Left renal pelvis (tissue), 4 donors: ENCODE measurements at regions not wholly inside any gene's neighbourhood (a gene's known extent, or its start where the extent isn't known, plus 50 kb on each side); places are given as distances from the start of the nearest gene placed in this dataset.

ENCODE experiments used
- DNase-seq, 4 donors: peaks; one replicate each; pipeline ENCODE4 v3.0.0-alpha.2; 2013; ENCODE audit warnings: low read depth in 4 of 4, low spot score in 3 of 4

DNA sequence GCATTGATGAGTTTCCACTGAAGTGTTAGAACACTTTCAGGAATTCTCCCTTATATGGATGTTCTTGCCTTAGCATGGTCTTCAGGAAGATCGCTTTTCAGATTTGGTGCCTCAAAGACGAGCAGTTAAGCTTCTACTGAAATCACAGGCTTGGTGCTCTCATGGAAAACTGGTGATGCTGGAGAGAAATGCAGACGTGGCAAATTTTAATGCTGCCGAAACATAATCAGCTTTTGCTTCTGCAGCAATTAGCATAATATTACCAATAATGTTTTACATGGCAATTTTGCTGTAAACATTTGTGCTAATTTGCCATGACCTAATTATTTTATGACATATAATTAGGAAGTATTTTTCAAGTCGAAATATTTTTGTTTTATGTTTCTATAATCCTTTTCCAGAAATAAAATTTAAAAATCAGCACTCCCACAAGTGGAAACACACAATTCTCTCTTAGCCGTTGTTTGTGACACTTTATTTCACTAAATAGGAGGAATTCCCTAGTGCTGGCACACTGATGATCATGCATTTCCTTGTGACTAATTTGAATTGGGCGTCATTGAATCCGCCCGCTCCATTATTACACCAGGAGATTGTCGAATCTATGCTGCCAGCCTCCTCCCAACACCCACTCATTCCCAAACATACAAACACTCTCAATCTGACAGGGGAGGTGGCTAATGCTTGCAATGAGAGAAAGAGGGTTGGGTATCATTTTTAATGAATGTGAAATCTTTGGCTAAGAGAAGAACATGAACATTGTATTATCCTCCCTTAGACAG is 506.8 kb upstream of the PPP2R3A start:
- no peak for DNase-seq

DNA sequence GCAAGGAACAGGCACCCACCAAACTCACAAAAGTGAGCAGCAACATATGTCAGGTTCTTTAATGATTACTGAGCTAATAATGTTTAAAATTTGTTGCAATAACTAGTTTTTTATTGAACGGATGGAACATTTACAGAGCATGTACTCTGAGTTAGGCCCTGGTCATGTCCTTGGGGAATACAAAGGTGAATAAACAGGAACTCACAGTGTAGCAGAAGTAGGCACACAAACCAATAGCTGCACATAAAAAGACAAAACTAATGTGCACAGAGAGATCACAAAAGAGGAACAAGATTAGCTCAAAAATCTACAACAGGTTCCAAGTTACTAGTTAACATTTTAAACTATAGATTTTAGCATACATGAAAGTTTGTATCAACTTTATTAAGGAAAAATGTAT is 505.3 kb upstream of the PPP2R3A start:
- DNase-seq, result no peak

GRCh38 chr3:135471911-135472310 is 493.6 kb upstream of the PPP2R3A start:
- no peak for DNase-seq

DNA sequence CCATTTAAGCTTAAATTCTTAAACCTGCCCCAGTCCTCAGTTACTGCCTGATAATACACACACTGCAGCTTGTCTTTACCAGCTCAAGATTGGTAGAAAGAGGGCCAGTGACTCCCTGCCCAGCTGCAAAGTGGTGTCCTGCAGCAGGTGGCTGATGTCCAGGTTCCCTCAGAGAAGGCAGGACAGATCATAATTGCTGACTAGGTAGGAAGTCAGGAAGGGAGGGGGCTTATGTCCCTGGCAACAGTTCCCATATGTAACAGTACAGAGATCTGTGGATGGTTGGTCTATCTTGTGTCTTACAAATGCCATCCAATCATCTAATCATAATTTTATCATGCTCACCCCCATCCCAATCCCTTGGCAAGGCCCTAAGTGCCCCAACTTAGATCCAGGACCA is 492.1 kb upstream of the PPP2R3A start:
- no peak for DNase-seq

DNA sequence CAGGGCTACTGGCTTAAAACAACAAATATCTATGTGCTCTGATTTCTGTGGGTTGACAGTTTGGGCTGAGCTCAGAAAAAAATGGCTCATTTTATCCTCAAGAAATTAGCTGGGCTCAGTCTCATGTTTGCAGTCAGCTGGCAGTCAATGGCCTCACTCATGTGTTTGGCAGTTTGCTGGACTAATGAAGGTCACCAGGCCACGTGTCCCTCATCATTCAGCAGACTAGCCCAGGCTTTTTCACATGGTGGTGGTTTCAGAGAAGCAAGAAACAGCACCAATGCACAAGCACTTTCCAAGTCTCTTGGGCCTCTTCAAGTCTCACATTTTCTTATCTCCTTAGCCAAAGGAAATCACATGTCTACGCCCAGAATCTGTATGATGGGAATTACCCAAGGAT is 478.3 kb upstream of the PPP2R3A start:
- DNase-seq, result no peak

DNA sequence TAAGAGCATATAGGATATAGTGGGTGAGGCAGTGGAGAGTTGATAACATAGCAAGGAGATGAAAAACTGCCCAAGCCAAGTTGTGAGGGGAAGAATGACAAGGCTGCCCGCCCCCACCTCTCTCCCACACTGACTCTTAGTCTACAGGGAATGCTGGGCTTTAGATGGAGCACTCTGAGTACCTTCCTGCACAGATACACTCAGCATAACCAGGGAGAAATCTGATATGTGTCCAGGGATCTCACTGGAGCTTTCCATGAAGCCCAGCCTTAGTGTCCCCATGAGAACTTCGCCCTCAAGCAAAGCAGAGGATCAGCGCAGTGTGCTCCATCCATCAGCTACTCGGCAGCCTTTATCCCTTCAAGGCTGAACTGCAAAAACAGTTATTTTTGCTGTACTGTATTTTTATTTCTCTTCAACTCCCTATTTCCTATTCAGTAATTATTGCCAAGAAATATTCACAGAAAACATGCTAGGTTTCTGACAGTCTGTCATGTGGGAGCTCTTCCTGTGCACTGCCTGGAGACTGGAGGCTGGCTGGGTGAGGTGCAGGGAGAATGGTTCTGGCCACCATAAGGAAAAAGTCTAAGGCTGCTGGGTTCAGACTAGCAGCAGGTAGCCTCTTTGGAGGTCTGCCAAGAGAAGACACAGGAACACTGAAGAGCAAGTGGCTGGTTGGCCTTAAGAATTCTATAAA is 475.2 kb upstream of the PPP2R3A start:
- DNase-seq, result no peak

- DNase-seq, result no peak
These were observed 473.9 kb upstream of the PPP2R3A start for GRCh38 chr3:135491491-135492205.

GRCh38 chr3:135495891-135496290 is 469.6 kb upstream of the PPP2R3A start:
- no peak for DNase-seq

GRCh38 chr3:135497979-135498378 is 467.5 kb upstream of the PPP2R3A start:
- no peak for DNase-seq

GRCh38 chr3:135499426-135499825 is 466.1 kb upstream of the PPP2R3A start:
- DNase-seq, result no peak

DNA sequence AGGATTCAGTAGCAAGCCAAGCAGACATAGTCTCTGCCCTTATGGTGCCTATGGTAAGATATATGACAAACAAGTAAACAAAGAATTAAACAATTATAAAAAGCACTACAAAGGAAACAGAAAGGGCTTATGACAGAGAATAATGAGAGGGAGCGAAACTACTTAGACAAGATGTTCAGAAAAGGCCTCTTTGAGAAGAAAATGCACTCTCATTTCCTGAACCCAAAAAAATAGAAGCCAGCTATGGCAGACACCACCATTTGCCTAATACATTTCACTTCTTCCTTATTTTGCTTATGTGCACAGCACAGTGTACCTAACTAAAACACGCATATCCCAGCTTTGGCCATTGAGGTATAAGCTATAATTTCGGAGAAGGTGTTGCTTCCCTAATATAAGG is 465.5 kb upstream of the PPP2R3A start:
- no peak for DNase-seq

DNA sequence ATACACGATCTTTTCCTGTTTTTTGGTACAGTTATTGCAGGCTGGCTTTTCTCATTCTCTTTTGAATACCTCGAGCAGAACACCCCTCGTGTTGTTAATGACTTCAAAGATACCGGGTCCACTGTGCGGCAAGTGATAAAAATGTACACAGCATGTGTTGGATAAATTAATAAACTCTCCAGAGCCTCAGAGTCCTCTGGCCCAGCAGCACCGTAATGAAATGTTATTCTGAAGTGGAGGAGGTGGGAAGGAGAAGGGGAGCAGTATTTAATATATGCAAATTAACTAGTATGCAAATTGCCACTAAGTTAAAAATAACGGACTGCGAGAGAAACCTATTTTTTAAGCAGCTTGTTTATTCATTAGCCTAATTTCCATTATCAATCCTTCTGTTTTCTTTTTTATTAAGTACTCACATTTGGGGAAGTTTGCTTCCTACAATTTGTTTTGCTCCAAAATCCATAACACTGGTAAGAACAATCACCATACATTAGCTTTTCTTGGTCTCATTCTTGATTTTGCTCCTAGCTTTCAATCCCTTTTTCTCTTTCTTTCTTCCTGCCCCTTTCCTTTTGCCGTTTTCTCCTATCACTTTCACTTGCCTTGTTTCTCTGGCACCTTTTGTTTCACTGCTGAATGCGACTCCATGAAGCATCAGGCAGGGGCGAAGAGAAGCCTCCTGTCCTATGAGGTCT is 462.3 kb upstream of the PPP2R3A start:
- no peak for DNase-seq

DNA sequence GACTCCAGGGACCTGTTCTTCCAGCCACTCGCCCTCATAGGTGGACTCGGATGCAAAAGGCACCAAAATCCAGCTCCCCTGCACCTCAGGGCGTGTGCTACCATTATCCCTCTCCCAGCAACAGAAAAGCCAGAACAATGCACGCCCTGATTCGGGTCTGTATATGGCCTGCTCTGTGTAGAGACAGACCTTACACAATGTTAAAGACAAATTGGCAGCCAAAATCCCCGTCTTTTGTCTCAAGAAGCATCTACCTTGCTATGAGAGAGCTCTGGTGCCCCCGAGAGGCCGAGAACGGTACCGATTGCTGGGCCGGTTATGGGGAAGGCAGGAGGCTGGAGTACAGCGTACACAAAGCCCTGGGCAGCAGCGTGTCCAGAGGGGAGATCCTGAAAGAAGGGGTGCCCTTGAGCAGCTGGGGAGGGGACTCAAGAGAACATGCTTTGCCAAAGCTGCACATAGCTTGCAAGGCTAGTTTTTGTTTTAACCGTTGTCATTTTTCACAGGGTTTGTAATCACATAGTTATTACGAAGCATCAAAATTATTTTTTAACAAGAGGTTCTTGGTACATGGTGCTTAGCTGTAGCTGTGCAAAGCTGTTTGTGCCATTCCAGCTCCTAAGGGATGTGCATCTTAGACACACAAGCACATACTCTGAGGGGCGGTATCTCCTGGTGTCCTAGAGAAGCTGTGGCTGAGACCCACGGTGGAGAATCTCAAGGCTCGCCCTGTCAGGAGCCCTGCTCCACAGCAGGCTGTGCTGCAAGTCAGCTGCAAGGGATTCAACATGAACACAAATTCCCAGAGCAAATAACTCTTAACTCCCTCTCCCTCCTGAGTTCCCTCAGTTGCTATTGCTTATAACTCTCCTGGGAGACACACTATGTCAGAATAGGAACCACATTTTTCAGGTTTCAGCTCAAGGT is 461.5 kb upstream of the PPP2R3A start:
- DNase-seq, result peak; percentile 29 to 52 (median 41)

DNA sequence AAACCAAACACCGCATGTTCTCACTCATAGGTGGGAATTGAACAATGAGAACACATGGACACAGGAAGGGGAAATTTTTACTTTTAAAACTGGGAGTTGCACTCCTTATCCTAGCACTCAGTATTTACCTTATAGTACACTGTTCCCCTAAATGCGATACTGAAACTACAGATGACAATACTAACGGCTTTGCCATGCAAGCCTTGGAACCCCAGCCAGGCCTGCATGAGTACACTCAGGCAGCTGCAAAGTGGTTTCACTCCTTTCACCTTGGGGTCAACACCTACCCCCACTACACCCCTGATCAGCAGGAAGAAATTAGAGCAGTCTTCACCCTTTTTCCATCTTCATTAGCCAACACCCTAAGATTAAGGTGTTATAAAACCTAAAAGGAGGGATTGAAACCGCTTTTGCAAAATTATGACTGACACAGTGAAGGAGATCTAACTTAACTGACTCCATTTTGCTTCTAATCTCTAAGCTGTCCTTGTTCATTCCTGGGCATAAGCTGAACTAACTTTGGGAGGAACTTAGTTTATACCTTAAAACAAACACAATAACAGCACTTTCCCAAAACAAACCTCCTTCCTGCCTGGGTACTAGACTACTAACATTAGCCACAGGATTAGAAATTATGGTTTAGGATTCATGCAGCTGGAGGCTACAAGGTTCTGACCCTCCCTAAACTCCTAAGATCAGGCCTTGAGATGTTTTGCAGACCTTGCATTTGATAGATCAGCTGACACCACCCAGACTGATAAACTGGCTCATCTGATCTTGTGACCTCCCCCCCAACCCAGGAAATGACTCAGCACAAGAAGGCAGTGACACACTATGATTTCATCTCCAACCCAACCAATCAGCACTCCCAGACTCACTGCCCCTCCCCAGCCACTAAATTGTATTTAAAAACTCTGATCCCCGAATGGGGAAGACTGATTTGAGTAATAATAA is 452.1 kb upstream of the PPP2R3A start:
- no peak for DNase-seq

GRCh38 chr3:135514060-135514448 is 451.5 kb upstream of the PPP2R3A start:
- DNase-seq, result no peak

GRCh38 chr3:135516143-135516542 is 449.4 kb upstream of the PPP2R3A start:
- DNase-seq, result no peak

GRCh38 chr3:135528413-135529015 is 437.0 kb upstream of the PPP2R3A start:
- no peak for DNase-seq

- DNase-seq, result no peak
These were observed 433.5 kb upstream of the PPP2R3A start for GRCh38 chr3:135532021-135532420.
